HG03571 (cell line): ENCODE measurements at regions not wholly inside any gene's neighbourhood (a gene's known extent, or its start where the extent isn't known, plus 50 kb on each side); places are given as distances from the start of the nearest gene placed in this dataset.
"Not testable (repeated sequence)": the region's sequence is repeated elsewhere in the genome, so short reads cannot be mapped to it uniquely, and the experiment has no call there.

Experiments
- ATAC-seq: cut with Tn5 transposase; IDR thresholded peaks from one replicate; pipeline ENCODE4 v1.9.1; 2021; ENCODE audit not compliant: unreplicated experiment

DNA sequence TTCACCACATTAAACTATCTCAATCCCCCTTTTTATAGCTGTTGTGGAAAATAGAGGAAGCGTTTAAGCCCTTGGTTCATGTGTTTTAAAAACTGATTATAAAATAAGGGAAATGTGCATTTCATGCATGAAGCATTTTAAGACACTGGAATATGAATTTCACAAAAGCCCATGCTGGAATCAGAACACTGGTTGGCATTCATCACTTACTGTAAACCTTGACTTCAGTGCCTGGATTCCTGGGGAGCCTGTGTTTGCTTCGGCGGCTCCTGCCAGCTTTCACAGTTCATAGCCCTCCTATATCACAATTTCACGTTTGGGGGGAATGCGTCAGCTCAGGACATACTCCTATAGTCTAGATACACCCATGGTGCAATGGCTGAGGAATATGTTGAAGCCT lies 336.9 kb downstream of the INSIG2 start:
- ATAC-seq: no peak

DNA sequence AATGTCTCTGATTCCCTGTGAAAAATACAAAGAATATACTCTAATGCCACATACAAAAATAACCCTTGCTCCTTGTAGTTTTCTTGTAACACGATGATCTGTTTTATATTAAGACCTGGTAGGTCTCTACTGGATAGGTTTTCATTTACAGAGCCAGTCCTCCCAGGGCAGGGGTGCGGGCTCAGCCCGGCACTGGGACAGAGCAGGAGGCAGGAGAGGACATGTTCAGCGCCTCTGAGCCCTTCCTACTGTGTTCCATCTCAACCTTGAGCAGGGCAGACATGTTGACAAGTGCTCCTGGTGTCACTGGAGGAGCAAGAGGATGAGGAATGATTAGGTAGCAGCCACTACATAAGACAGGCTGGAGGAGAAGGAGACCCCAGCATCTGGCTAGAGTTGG lies 335.5 kb downstream of the INSIG2 start:
- no peak for ATAC-seq

DNA sequence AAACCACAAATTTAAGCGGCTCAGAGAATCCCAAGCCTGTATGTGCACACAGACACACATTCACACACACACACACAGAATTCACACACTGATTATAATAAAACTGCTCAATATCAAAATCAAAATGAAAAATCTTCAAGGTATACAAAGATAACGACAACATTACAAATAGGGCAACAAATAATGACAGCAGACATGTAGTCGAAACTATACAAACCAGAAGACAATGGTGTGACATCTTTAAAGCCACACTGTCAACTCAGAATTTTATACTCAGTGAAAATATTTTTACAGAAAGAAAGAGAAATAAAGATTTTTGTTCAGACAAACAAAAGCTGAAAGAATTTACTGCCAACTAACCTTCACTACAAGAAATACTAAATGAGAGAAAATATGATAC lies 333.4 kb downstream of the INSIG2 start:
- ATAC-seq: no peak

DNA sequence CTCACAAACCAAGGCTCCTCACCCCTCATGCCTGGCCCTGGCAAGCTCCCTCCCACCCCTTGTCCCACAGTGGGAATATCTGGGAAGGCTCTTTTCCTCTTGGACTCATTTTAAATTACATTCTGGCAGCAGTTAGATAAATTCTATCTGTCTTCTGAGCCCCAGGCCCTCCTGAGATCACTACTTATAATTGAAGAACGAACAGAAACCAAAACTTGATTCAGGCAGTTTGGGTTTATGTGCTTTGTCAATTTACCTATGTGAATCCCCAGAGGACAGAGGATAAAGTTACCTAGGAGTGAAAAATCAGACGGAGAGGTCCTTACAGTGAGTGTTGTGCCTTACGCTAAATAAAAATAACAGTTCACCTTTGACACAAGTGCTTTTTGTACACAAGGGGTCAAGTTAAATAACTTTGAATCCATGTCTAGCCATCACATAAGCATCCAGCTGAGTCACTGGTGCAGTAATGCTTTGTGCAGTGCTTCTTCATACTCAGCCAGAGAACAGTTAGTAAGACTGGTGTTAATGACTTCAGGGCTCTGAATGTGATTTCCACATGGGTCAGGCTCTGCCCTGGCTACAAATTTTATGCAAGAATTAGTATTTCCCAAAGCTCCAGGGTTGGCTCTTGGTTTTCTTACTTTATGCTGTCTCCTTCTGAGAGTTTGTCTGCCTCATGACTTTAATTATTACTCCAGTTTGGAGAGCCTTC lies 329.3 kb downstream of the INSIG2 start:
- no peak for ATAC-seq

DNA sequence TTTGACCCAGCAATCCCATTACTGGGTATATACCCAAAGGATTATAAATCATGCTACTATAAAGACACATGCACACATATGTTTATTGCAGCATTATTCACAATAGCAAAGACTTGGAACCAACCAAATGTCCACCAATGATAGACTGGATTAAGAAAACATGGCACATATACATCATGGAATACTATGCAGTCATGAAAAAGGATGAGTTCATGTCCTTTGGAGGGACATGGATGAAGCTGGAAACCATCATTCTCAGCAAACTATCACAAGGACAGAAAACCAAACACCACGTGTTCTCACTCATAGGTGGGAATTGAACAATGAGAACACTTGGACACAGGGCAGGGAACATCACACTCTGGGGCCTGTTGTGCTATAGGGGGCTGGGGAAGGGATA lies 326.9 kb downstream of the INSIG2 start:
- ATAC-seq: not testable (repeated sequence)

DNA sequence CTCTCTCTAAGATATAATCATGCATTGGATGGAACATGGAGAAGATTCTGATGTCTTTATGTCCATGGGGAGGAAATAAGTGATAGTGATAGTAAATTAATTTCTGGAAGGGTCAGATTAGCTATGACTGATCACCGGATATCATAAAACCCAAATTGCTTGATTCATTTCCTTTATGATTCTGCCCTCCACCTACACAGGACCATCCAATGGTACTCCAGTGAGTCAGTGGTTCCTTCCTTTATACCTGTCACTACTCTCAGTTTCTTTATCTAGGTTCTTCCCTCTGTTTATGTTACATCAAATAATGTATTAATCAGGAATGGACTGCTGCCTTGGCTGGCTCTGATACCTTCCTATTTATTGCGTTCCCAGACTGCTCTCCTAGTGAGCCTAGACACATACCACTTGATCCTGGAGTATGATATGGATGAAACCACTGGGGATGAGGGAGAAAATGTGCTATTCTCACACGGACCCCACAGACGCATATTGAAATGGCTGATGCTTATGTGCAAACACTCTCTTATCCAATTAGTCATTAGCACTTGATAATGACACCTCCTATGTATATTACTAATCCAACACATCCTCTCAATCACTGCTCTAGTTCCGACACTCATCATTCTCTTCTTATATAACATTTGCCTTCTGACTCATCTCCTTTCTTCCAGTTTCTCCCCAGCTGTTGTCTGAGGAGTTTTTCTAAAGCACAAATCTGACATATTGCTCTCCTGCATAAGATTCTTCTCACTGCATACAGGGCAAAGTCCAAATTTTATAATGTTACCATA lies 315.6 kb downstream of the INSIG2 start:
- no peak for ATAC-seq

DNA sequence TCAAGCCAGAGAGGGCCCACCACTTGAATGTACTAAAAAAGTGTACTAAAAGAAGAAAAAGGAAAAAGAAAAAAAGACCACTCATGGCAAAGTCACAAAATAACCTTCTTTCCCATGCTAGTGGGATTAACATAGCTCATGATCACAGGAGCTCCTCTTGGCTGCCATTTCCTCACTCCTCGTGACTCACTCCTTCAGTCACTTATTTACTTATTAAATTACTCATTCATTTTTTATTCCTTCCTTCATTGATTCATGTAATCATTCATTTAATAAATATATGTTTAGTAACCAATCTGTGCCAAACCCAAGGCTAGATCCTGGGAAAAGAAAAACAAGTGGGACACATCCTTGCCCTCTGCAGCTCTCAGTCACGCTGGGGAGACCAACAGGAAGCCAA lies 300.5 kb downstream of the INSIG2 start:
- ATAC-seq: no peak

DNA sequence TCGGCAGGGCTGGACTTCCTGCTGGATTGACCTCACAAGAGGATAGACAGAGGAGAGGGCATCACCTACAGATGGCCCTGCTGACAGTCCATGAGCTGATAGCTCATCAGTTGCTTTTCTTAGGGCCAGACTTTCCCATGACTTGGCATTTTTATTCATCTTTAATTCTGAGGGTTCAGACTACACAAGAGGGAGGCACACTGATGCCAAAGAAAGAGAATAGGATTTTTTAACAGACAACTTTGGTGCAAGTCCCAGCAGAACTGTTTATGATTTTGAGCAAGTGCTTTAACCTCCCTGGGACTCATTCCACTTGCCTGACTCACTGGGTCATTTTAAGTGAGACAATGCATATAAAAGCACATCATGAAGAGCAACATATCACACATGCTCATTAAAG lies 299.2 kb downstream of the INSIG2 start:
- ATAC-seq: no peak

DNA sequence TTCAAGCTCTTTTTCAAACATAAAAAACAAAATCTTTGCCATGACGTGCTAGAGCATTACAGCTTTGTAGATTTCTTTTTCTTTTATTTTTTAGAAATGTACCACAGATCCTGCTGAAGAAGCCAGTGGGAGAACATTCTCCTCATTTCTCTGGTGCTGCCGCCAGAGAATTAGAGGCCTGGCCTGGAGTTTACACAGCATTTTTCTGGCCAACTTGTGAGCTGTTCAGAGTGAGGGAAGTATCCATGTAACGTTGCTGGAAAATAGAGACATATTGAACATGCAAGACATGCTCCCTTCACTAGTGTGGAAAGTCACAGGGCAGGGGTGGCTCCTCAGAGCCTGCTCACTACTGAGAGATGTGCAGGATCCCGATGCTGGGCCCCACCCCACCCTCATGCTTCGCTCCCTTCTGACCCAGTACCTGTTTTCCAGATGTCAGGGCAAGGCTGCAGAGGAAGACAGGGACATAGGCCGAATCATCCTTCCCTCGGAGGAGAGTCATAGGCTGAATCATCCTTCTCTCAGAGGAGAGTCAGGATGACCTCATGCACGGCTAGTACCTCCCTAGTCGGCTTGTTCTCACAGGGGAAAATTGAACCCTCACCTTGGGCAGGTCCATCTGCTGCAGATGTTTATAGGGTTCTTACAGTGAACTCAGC lies 298.5 kb downstream of the INSIG2 start:
- no peak for ATAC-seq

DNA sequence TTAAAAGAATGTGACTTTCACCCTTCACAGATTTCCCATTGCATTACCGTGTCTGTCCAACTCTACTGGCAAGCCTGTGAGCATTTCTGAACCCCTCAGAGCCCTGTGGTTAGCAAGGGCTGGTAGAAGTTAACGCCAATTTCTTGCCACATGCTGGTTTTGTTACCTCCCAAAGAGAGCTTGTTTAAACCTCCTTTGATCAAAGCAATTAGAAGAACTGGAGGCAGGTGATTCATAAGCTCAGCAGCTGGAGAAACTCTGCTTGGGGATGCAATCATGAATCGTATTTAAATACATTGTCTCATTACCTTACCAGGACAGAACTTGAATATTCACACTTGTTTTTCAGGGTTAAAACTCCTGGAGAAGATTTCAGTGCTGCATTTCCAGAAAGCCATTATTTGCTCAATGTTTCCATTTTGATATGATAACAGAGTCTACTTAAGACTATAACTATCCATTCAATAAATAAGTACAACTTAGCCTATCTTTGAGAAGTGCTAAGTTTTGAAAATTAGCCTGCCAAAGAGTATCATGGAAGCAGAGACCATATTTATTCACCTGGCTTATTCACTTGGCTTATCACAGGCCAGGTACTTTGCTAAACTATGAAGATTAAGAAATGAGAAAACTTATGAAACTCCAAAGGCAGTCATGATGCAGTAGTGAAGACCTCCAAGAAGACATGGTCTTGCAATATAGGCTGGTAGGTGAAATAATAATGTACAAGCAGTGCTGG lies 292.8 kb downstream of the INSIG2 start:
- ATAC-seq: no peak

DNA sequence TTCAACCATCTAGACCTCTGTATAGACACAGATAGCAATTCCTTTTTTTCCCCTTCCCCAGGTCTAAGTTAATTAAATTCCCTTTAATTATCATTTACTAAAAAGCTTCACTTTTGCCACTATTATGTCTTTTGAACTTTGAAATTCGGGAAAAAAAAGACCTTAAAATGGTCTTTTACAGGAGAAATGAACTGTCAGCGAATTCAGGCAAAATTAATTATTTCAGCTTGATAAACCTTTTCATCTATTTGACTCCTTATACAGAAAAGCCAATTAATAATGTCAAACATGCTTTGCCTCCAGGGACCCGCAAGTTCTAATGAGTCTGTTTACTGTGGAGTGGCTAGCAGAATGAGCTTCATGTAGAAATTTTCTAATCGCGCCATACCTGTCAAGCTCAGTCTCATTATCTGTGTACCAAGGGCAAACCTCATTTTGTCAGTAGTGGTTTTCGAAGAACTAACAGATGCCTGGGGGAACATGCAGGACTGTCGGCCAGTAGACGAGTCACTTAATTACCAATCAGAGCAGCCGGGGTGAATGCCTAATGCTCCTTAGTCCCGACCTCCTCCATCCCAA lies 287.7 kb downstream of the INSIG2 start:
- no peak for ATAC-seq

DNA sequence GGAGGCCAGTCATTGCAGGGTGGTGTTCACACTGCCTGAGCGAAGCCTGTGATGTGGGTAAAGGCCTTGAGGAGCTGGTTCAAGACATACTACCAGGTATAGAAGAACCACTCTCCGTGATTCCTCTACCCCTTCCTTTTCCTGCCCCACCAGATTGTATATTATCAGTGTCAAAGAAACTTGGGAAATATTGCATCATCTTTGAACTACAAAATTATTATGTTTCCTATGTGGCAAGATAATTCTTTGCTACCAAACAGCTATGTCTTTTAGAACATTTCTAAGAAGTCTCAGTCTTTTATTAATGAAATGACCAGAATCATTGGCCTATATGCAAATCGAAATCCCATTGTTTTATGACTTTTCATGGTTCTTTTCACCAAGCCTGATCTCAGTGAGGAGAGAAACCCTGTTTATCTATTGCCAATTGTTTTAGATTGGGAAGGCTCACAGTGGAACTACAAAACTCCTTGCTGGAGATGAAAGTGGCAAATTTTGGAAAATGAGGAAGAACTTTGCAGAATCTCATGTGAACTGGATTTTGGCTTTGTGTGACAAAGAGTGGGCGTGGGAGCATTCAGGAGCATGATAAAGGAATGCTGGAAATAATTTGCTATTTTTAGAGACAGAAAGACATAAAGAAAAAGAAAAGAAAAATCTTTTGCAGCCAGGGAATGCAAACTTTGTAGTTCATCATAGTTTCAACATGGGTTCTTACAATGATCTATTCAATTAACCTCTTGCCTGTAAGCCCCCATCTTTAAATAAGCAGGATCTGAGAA lies 286.9 kb downstream of the INSIG2 start:
- no peak for ATAC-seq

DNA sequence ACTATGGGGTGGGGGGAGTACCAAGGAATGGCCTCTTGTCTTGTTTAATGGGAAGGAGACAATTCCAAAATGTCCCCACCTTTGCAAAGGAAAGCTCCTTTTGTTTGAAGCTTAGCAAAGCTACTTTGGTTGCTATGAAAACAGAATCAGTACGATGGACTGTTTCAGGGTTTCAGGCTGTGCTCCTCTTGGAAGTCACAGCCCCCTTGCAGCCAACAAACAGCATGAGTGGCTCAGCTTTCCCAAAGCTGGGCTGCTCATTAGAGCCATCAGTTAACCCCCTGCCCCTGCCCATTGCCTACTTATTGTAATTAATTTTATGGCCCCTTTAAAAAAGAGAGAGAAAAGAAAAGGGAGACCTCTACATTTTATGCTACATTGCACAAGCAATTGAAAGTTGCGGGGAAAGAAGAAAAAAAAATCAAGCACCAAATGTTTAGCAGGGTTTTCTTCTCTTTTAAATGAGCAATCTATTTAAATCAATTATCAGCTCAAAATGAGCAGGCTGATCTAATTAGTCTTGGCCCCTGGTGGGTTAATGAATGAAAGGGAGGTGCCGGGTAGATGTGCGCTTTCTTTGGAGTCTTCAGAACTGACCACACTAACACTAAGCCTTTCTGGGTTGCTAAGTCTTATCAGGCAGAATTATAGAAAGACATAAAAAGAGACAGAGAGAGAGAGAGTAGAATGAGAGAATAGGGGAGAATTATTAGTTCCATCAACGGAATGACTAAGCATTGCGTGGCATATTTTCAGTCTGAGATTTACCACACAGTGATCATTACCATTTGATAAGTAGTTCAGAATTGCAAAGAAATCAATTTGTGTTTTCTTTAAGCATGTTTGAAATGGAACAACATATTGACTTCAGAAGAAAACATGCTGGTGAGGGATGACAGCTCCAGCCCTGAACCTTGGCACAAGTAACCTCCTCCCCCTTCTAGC lies 284.9 kb downstream of the INSIG2 start:
- no peak for ATAC-seq

DNA sequence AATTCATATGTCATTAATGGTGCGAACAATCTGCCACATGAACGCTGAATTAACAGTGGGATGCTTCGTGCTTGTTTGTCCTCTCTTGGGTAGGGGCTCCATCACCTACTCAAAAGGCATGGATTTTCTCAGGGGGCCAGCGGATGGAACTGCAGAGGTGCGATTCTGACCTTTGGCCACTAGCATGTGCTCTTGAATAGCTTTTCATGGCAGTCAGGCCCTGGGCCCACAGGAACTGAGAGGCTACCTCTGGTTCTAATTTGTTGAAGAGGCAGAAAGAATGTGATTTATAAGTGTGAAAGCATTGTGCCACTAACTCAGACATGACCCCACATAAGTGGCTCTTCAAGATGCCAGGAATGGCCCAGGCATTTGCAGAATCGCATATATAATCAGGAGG lies 283.2 kb downstream of the INSIG2 start:
- no peak for ATAC-seq

DNA sequence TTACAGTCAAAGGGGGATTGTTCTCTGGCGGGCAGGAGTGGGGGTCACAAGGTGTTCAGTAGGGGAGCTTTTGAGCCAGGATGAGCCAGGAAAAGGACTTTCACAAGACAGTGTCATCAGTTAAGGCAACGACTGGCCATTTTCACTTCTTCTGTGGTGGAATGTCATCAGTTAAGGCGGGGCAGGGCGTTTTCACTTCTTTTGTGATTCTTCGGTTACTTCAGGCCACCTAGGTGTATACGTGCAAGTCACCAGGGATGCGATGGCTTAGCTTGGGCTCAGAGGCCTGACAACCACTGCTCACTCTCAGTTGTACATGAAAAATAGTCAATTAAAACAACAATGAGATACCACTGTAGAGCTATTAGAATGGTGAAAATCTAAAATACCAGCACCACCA lies 281.2 kb downstream of the INSIG2 start:
- ATAC-seq: not testable (repeated sequence)

DNA sequence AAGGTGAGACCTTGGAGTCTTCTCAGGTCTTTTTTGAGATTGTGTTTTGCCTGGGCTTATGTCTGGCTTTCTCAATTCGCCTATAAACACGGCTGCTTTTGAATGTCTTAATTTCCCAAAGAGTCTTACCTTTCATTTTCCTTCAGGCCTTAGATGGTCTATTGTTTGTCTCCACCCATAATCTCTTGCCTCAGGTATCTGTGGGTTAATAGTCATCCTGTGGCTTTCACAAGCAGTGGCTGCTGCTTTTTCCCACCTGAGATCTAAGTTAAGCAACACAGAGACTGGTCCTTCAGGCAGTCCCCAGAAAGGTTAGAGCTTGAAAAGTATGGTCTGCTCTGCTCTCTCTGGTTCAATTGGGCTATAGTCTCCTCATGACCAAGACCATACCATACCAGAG lies 275.3 kb downstream of the INSIG2 start:
- no peak for ATAC-seq

DNA sequence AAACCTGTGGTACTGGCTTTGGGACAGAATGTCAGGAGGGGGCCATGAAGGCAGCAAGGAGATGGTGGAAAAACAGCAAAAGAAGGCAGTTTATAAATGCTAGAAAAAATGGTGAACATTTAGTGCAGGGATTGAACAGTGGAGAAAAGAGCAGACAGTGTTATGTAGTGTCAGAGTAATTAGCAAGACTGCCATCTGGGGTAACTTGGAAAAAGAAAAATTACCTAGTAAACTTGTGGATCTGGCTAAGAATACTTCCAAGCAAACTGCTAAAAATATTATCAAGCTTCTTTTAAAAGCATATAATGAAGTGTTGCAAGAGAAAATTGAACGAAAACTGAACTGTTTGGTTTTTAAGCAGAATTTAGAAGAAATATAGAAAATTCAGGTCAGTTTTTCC lies 267.8 kb downstream of the INSIG2 start:
- ATAC-seq: no peak

DNA sequence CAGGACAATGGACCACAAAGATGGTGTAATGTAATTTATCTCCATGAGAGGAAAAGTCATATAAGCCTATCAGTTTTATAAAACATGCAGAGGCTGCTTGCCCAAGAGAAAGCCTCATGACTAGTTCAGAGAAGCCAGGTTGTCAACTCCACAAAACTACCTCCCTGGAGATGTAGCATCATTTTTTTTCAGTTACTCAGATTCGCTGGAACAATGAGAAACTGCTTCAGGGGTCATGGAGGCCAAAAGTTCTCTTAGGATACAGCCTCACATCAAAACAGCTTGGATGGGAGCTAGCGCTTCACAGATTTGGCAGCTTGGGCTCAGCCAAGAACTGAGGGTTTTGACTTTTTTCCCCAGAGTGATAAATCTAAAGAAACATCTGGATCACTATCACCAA lies 263.5 kb downstream of the INSIG2 start:
- ATAC-seq: no peak

DNA sequence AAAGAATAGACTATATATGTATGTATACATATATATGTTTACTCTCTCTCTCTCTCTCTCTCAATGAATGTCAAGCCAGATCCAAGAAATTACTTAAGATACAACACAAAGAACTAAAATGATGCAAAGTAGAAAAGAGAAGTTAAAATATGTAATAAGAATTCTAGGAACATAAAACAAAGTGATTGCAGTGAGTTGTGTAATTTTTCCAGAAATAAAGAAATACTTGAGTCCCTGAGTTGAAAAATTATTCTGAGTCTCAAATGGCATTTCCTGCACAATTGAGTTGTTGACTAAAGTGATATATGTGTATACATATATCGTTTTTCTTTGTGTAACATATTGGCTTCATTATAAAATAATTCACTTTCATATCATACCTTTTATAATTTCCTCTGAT lies 262.4 kb downstream of the INSIG2 start:
- ATAC-seq: no peak
